H1 (cell line): ENCODE measurements at regions not wholly inside any gene's neighbourhood (a gene's known extent, or its start where the extent isn't known, plus 50 kb on each side); places are given as distances from the start of the nearest gene placed in this dataset.

Experiments
- EZH2 ChIP-seq: fragments of 200-600 bp; sonication (generic); IDR thresholded peaks from 2 replicates; pipeline ENCODE4 v1.7.1; 2012; ENCODE audit warnings: low read depth, mild to moderate bottlenecking, moderate library complexity, low read length, inconsistent platforms; ENCODE audit not compliant: severe bottlenecking
- POLR2AphosphoS5 ChIP-seq: IDR thresholded peaks from 2 replicates; pipeline ENCODE4 v1.6.1; 2011; ENCODE audit warnings: low read depth, low read length
- TF ChIP-seq, protein P1 (sequence below), 3 experiments: IDR thresholded peaks; 1 replicate in 2 of 3; 2 replicates in 1 of 3; pipeline versions ENCODE4 v1.5.1 to v1.6.1; 2011; ENCODE audit warnings: low read length in 3 of 3, mild to moderate bottlenecking in 3 of 3, inconsistent platforms in 2 of 3, low read depth in 1 of 3, moderate library complexity in 1 of 3; ENCODE audit not compliant: insufficient read depth in 1 of 3; ENCODE audit errors: control extremely low read depth in 1 of 3

DNA sequence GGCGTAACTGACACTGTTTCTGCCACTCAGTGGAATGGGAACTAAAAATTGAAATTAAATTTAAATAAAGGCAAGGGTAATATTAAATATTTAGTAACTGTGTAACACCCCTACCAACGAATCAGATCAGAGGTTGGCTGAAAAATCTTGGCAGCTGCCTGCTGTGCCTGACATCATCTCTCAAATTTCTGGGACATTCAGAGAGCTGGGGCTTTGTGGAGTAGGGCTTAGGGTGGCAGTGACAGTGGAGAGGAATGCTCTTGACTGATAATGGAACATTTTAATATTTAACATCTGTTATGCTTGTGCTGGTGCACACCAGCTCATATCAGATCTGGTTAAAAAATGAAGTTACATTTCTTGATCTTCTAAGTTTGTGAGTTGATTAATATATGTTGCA lies 62.2 kb downstream of the RFPL4B start:
- no peak for TF ChIP-seq POLR2AphosphoS5
- TF ChIP-seq, protein P1, sequence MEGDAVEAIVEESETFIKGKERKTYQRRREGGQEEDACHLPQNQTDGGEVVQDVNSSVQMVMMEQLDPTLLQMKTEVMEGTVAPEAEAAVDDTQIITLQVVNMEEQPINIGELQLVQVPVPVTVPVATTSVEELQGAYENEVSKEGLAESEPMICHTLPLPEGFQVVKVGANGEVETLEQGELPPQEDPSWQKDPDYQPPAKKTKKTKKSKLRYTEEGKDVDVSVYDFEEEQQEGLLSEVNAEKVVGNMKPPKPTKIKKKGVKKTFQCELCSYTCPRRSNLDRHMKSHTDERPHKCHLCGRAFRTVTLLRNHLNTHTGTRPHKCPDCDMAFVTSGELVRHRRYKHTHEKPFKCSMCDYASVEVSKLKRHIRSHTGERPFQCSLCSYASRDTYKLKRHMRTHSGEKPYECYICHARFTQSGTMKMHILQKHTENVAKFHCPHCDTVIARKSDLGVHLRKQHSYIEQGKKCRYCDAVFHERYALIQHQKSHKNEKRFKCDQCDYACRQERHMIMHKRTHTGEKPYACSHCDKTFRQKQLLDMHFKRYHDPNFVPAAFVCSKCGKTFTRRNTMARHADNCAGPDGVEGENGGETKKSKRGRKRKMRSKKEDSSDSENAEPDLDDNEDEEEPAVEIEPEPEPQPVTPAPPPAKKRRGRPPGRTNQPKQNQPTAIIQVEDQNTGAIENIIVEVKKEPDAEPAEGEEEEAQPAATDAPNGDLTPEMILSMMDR (IDR thresholded peaks at IDR 0.05; ENCODE audit: control extremely low read depth in 1 of 3, insufficient read depth in 1 of 3, low read depth in 1 of 3, low read length in 3 of 3), result no peak
- TF ChIP-seq EZH2, result no peak
